HCT116 (cell line): ENCODE measurements at regions not wholly inside any gene's neighbourhood (a gene's known extent, or its start where the extent isn't known, plus 50 kb on each side); places are given as distances from the start of the nearest gene placed in this dataset.

Experiments used
- ATAC-seq: fragments of 200-7000 bp; cut with Tn5 transposase; 2 replicates; pipeline ENCODE4 v1.9.1; 2020; ENCODE audit warnings: mild to moderate bottlenecking, moderate library complexity
- BruUV-seq: library from RNA; stranded (reverse); fragments of 400-500 nt; replicated peaks from 2 replicates; lab custom pipeline; 2021; lab: Mats Ljungman, UMichigan
- CTCF ChIA-PET: fragments of 300-600 bp; sonication (Branson Sonifier 250); formaldehyde crosslinking; loops from one replicate; lab custom pipeline; 2021; ENCODE audit warnings: antibody characterized with exemption; lab: Charles Lee
- POLR2A ChIA-PET: fragments of 300-600, 350-600 bp; sonication (Branson Sonifier 250); formaldehyde crosslinking; loops from one replicate; lab custom pipeline; 2021; ENCODE audit warnings: antibody characterized with exemption; lab: Charles Lee
- RAD21 ChIA-PET, 2 experiments: fragments of 300-600 bp; sonication (Branson Sonifier 250); formaldehyde crosslinking; loops; one replicate each; lab custom pipeline; 2023; ENCODE audit warnings: low total read pairs in 2 of 2; ENCODE audit not compliant: uncharacterized antibody in 2 of 2, unreplicated experiment in 2 of 2, low non-redundant PET in 1 of 2; lab: Charles Lee
- DNase-seq: peaks from one replicate; pipeline ENCODE4 v3.0.0-alpha.2; 2010; ENCODE audit warnings: low read depth, low spot score
- H2AFZ ChIP-seq: fragments of 200-600 bp; shearing (Covaris generic), sonication (generic); 2 replicates; pipeline ENCODE4 v1.6.1; 2017; ENCODE audit warnings: low read depth, mixed run types, mixed read lengths, antibody characterized with exemption, low read length; ENCODE audit not compliant: poor library complexity, severe bottlenecking
- H3K27ac ChIP-seq: 2 replicates; pipeline ENCODE4 v1.5.1; 2012; ENCODE audit warnings: low read depth, low read length
- H3K27me3 ChIP-seq: fragments of 200-600 bp; sonication (generic); 2 replicates; pipeline ENCODE4 v1.6.1; 2016; ENCODE audit warnings: mixed run types, low read length, mixed read lengths; ENCODE audit not compliant: insufficient read depth
- H3K36me3 ChIP-seq, 2 experiments: fragments of 200-500 bp in 1 of 2; fragments of 200-600 bp in 1 of 2; sonication (Bioruptor generic) in 1 of 2; sonication (generic) in 1 of 2; 2 replicates each; pipeline versions ENCODE4 v1.5.1 to v1.6.1; 2014 to 2016; ENCODE audit warnings: low read length in 2 of 2, inconsistent platforms in 1 of 2, mixed read lengths in 1 of 2, mixed run types in 1 of 2; ENCODE audit not compliant: insufficient read depth in 2 of 2, control insufficient read depth in 1 of 2
- H3K4me1 ChIP-seq, 2 experiments: fragments of 200-600 bp in 1 of 2; sonication (generic) in 1 of 2; 2 replicates each; pipeline versions ENCODE4 v1.5.1 to v1.6.1; 2012 to 2017; ENCODE audit warnings: low read length in 2 of 2, inconsistent platforms in 1 of 2, mild to moderate bottlenecking in 1 of 2, mixed read lengths in 1 of 2, mixed run types in 1 of 2, moderate library complexity in 1 of 2; ENCODE audit not compliant: insufficient read depth in 2 of 2, control insufficient read depth in 1 of 2
- H3K4me2 ChIP-seq: fragments of 200-600 bp; sonication (generic); 2 replicates; pipeline ENCODE4 v1.6.1; 2017; ENCODE audit warnings: mixed run types, low read length, mixed read lengths
- H3K4me3 ChIP-seq, 2 experiments: fragments of 200-600 bp in 1 of 2; sonication (generic) in 1 of 2; replicated peaks in 1 of 2; 2 replicates each; pipeline ENCODE4 v1.5.1; 2011 to 2016; ENCODE audit warnings: low read length in 2 of 2, control low read depth in 1 of 2, low read depth in 1 of 2, mild to moderate bottlenecking in 1 of 2, mixed read lengths in 1 of 2, mixed run types in 1 of 2
- H3K79me2 ChIP-seq: fragments of 200-600 bp; sonication (generic); 2 replicates; pipeline ENCODE4 v1.6.1; 2017; ENCODE audit warnings: mild to moderate bottlenecking, mixed run types, low read length, moderate library complexity, mixed read lengths; ENCODE audit not compliant: insufficient read depth
- H3K9ac ChIP-seq: fragments of 200-600 bp; sonication (generic); 2 replicates; pipeline ENCODE4 v1.6.1; 2016; ENCODE audit warnings: low read length, mixed read lengths
- H3K9me2 ChIP-seq: fragments of 200-600 bp; sonication (generic), shearing (Covaris generic); 2 replicates; pipeline ENCODE4 v1.6.1; 2017; ENCODE audit warnings: mixed run types, mild to moderate bottlenecking, moderate library complexity; ENCODE audit not compliant: insufficient read depth
- H3K9me3 ChIP-seq, 2 experiments: fragments of 200-500 bp in 1 of 2; fragments of 200-600 bp in 1 of 2; sonication (Bioruptor generic) in 1 of 2; sonication (generic) in 1 of 2; 2 replicates each; pipeline ENCODE4 v1.6.1; 2014 to 2017; ENCODE audit warnings: low read length in 2 of 2, mixed read lengths in 2 of 2, inconsistent platforms in 1 of 2, low read depth in 1 of 2, mild to moderate bottlenecking in 1 of 2, mixed run types in 1 of 2, moderate library complexity in 1 of 2; ENCODE audit not compliant: control insufficient read depth in 1 of 2, insufficient read depth in 1 of 2
- H4K20me1 ChIP-seq: fragments of 200-600 bp; sonication (generic), shearing (Covaris generic); 2 replicates; pipeline ENCODE4 v1.6.1; 2017; ENCODE audit warnings: mixed run types, mild to moderate bottlenecking, moderate library complexity; ENCODE audit not compliant: insufficient read depth
- SIN3A ChIP-seq: IDR thresholded peaks from 2 replicates; pipeline ENCODE4 v1.6.1; 2012; ENCODE audit warnings: low read depth
- intact Hi-C: fragments of 100-400 bp; cut with micrococcal nuclease; formaldehyde crosslinking; loops from 2 replicates; pipeline ENCODE4 v1.10.0; 2022
- TF ChIP-seq, protein P1 (sequence below), 3 experiments: fragments of 200-600 bp in 1 of 3; sonication (generic) in 1 of 3; IDR thresholded peaks in 2 of 3; conservative IDR thresholded peaks in 1 of 3; 2 replicates each; pipeline ENCODE4 v1.5.1; 2012 to 2017; ENCODE audit warnings: low read depth in 2 of 3, low read length in 2 of 3, antibody characterized with exemption in 1 of 3, borderline replicate concordance in 1 of 3, control low read depth in 1 of 3, mild to moderate bottlenecking in 1 of 3, mixed read lengths in 1 of 3, mixed run types in 1 of 3, moderate library complexity in 1 of 3; ENCODE audit not compliant: insufficient read depth in 1 of 3
- TF ChIP-seq, protein P2 (sequence below): IDR thresholded peaks from 2 replicates; pipeline ENCODE4 v1.6.1; 2011; ENCODE audit warnings: mild to moderate bottlenecking, low read length, moderate library complexity; ENCODE audit not compliant: insufficient replicate concordance; ENCODE audit errors: extremely low read depth
- TF ChIP-seq, protein P3 (sequence below): IDR thresholded peaks from 2 replicates; pipeline ENCODE4 v1.6.1; 2012

DNA sequence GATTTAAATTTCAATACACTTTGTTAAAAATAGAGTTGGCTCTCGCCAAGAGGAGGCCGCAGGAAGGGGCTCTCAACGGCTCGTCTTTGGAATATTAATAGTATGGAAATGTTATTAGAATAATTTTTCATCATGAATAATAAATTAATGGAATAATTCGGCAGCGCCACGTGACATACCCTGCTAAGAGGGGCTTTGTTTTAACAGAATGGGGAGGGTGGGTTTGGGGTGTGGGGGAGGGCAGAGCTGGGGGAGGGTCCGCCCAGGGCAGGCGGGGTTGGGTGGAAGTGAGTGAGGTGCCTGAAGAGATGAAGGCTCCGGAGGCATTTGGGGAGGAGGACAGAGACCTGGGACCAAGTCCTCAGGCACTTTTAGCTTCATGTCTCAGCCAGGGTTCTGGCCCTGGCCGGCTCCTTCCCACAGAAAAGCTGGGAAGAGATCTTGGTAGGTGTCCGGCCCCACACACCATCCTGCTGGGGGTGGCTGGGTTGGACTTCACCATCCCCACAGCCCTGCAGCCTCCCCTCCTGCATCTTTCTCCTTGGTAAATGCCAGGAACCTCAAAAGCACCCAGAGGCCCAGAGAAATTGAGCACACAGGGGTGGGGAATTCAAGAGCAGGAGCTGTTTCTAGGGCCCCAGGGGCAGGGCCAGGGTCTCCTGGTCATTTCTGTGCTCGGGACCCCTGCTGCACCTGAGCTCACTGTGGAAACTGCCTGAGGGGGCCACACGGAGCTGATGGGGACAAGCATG, 93.6 kb upstream of the BHLHE23 start:
- no peak for ATAC-seq
- Histone ChIP-seq H3K9me3 (no peaks in the 10 kb centered on the region), H3K36me3 (no peaks in the 10 kb centered on the region), H3K27ac (no peak overlapping the region), H3K4me3 (no peak overlapping the region), H3K9me2 (no peaks in the 10 kb centered on the region), H3K4me2 (no peak overlapping the region), H3K27me3 (peaks cover 4% of the 10 kb centered on the region; the same call in 1 of the 2 replicates), H3K79me2 (no peaks in the 10 kb centered on the region), H3K4me1 (peaks cover 5 to 15% of the 10 kb centered on the region in 2 experiments), H4K20me1 (no peaks in the 10 kb centered on the region), H3K9ac (no peak overlapping the region), H2AFZ (no peak overlapping the region)
- ChIA-PET RAD21 (no interaction called here), POLR2A (no interaction called here), CTCF (no interaction called here)
- no peak for DNase-seq
- intact Hi-C loops = no loop called here
- TF ChIP-seq, protein P1, sequence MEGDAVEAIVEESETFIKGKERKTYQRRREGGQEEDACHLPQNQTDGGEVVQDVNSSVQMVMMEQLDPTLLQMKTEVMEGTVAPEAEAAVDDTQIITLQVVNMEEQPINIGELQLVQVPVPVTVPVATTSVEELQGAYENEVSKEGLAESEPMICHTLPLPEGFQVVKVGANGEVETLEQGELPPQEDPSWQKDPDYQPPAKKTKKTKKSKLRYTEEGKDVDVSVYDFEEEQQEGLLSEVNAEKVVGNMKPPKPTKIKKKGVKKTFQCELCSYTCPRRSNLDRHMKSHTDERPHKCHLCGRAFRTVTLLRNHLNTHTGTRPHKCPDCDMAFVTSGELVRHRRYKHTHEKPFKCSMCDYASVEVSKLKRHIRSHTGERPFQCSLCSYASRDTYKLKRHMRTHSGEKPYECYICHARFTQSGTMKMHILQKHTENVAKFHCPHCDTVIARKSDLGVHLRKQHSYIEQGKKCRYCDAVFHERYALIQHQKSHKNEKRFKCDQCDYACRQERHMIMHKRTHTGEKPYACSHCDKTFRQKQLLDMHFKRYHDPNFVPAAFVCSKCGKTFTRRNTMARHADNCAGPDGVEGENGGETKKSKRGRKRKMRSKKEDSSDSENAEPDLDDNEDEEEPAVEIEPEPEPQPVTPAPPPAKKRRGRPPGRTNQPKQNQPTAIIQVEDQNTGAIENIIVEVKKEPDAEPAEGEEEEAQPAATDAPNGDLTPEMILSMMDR (IDR thresholded peaks at IDR 0.05 in 2 of 3, conservative IDR thresholded peaks at IDR 0.05 in 1 of 3; ENCODE audit: borderline replicate concordance in 1 of 3, insufficient read depth in 1 of 3, low read depth in 2 of 3, low read length in 2 of 3) = no peak
- no peak for TF ChIP-seq SIN3A
- TF ChIP-seq, protein P2, sequence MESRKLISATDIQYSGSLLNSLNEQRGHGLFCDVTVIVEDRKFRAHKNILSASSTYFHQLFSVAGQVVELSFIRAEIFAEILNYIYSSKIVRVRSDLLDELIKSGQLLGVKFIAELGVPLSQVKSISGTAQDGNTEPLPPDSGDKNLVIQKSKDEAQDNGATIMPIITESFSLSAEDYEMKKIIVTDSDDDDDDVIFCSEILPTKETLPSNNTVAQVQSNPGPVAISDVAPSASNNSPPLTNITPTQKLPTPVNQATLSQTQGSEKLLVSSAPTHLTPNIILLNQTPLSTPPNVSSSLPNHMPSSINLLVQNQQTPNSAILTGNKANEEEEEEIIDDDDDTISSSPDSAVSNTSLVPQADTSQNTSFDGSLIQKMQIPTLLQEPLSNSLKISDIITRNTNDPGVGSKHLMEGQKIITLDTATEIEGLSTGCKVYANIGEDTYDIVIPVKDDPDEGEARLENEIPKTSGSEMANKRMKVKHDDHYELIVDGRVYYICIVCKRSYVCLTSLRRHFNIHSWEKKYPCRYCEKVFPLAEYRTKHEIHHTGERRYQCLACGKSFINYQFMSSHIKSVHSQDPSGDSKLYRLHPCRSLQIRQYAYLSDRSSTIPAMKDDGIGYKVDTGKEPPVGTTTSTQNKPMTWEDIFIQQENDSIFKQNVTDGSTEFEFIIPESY = no peak
- TF ChIP-seq, protein P3, sequence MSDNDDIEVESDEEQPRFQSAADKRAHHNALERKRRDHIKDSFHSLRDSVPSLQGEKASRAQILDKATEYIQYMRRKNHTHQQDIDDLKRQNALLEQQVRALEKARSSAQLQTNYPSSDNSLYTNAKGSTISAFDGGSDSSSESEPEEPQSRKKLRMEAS = no peak
- BruUV-seq = no TSS peak
